BJ (cell line): ENCODE measurements at regions not wholly inside any gene's neighbourhood (a gene's known extent, or its start where the extent isn't known, plus 50 kb on each side); places are given as distances from the start of the nearest gene placed in this dataset.

Source experiments
- CTCF ChIA-PET: fragments of 350-600 bp; formaldehyde crosslinking; extraction: SDS; loops from one replicate; lab custom pipeline; 2021; ENCODE audit warnings: antibody characterized with exemption, inconsistent platforms; lab: Yijun Ruan, JAX
- POLR2A ChIA-PET: fragments of 300-600 bp; sonication (Branson Sonifier 250); formaldehyde crosslinking; extraction: SDS; loops from one replicate; lab custom pipeline; 2021; ENCODE audit warnings: antibody characterized with exemption; lab: Charles Lee
- DNase-seq: peaks from one replicate; pipeline ENCODE4 v3.0.0-alpha.2; 2011; ENCODE audit warnings: low read depth
- H3K27me3 ChIP-seq: 2 replicates; pipeline ENCODE4 v1.6.0; 2011; ENCODE audit warnings: low read length; ENCODE audit not compliant: control insufficient read depth, insufficient read depth
- H3K36me3 ChIP-seq: 2 replicates; pipeline ENCODE4 v1.5.1; 2011; ENCODE audit warnings: low read length; ENCODE audit not compliant: control insufficient read depth, insufficient read depth
- H3K4me3 ChIP-seq: 2 replicates; pipeline ENCODE4 v1.5.1; 2011; ENCODE audit warnings: low read depth, mild to moderate bottlenecking, control low read depth, low read length
- CTCF ChIP-seq: IDR thresholded peaks from 2 replicates; pipeline ENCODE4 v1.5.1; 2011; ENCODE audit warnings: low read depth, mild to moderate bottlenecking, control low read depth, inconsistent platforms, low read length, moderate library complexity; ENCODE audit not compliant: insufficient read depth

GRCh38 chr1:87194271-87194774 lies 134.4 kb upstream of the LMO4 start:
- CTCF ChIA-PET = no interaction called here
- H3K27me3 ChIP-seq = no peaks in the 10 kb centered on the region
- POLR2A ChIA-PET = no interaction called here
- no peak for TF ChIP-seq CTCF
- DNase-seq = no peak
- H3K36me3 ChIP-seq = no peaks in the 10 kb centered on the region
- no peak overlapping the region for H3K4me3 ChIP-seq

GRCh38 chr1:87194856-87195255 lies 133.8 kb upstream of the LMO4 start:
- CTCF ChIA-PET = no interaction called here
- no peak for TF ChIP-seq CTCF
- no peak overlapping the region for H3K4me3 ChIP-seq
- DNase-seq = no peak
- H3K36me3 ChIP-seq = no peaks in the 10 kb centered on the region
- H3K27me3 ChIP-seq = no peaks in the 10 kb centered on the region
- POLR2A ChIA-PET = no interaction called here

- Histone ChIP-seq H3K4me3 (no peak overlapping the region), H3K36me3 (no peaks in the 10 kb centered on the region), H3K27me3 (no peaks in the 10 kb centered on the region)
- ChIA-PET CTCF (interaction anchor here (0.6 to 1.6 kb wide), 4 partner anchors 14 to 757 kb away, joined by 3 to 5 read pairs (median 3); no protein-coding TSS in a partner anchor), POLR2A (no interaction called here)
- no peak for DNase-seq
- no peak for TF ChIP-seq CTCF
Observed at GRCh38 chr1:87196110-87196827, 132.4 kb upstream of the LMO4 start.

- H3K36me3 ChIP-seq = no peaks in the 10 kb centered on the region
- no peak for DNase-seq
- no peaks in the 10 kb centered on the region for H3K27me3 ChIP-seq
- no peak for TF ChIP-seq CTCF
- CTCF ChIA-PET = interaction anchor here (0.6 to 1.0 kb wide), 3 partner anchors 15 to 757 kb away, joined by 3 read pairs; no protein-coding TSS in a partner anchor
- no peak overlapping the region for H3K4me3 ChIP-seq
- POLR2A ChIA-PET = no interaction called here
Observed at GRCh38 chr1:87197156-87197555, 131.5 kb upstream of the LMO4 start.

- no peak for DNase-seq
- POLR2A ChIA-PET = no interaction called here
- CTCF ChIA-PET = interaction anchor here (0.6 kb wide), 1 partner anchor 15 kb away, joined by 3 read pairs; no protein-coding TSS in a partner anchor
- no peak overlapping the region for H3K4me3 ChIP-seq
- H3K27me3 ChIP-seq = no peaks in the 10 kb centered on the region
- no peak for TF ChIP-seq CTCF
- no peaks in the 10 kb centered on the region for H3K36me3 ChIP-seq
Observed at GRCh38 chr1:87197641-87198040, 131.0 kb upstream of the LMO4 start.
